ENCODE measurements at regions not wholly inside any gene's neighbourhood (a gene's known extent, or its start where the extent isn't known, plus 50 kb on each side); places are given as distances from the start of the nearest gene placed in this dataset.

DNA sequence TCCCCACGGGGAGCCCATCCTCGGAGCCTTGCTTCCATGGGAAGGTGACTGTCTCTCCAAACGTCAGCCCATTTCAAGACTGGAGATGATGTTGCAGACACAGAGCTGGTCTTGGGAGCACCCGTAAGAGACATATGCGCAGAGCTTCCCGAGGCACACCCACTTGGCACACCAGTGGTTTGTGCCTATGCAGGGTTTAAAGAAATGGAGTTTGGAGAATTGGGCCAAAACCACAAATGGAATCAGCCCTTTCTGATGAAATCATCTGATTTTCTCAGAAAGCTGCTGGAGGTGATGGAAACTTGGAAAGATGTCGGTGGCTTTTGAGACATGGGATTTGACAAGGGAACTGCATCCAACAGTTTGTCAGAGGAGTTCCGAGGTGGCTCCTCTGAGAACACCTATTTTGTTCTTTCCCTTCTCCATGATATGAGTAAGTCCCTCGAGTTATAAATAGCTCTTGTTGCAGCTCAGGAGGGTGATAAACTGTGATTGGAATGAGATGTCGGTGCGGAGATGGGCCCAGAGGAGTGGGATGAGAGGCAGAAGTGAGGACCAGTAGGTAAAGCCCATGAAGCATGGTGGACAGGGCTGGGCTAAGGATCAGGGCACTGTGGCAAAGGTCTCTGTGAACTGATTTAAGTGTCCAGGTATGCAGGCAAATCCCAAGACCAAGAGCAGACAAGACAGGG lies 225.7 kb downstream of the ACKR3 start:
- TF ChIP-seq POLR2A (IDR thresholded peaks at IDR 0.05; ENCODE audit: insufficient read depth in 1 of 2, low read depth in 2 of 2, low read length in 2 of 2) (no peak), ZNF317 (CRISPR knock-in tag; IDR thresholded peaks at IDR 0.05) (no peak), JUN (CRISPR knock-in tag; IDR thresholded peaks at IDR 0.05) (no peak), HNRNPH1 (optimal IDR thresholded peaks at IDR 0.05; ENCODE audit: low read depth, low read length) (no peak), MAZ (IDR thresholded peaks at IDR 0.05; ENCODE audit: borderline replicate concordance, low read depth, low read length) (no peak), MAZ (CRISPR knock-in tag; IDR thresholded peaks at IDR 0.05; ENCODE audit: low read depth) (no peak), BCL6 (CRISPR knock-in tag; IDR thresholded peaks at IDR 0.05) (no peak), ZNF567 (CRISPR knock-in tag; IDR thresholded peaks at IDR 0.05; ENCODE audit: borderline replicate concordance) (no peak), CREB1 (IDR thresholded peaks at IDR 0.05) (no peak), CREB1 (CRISPR knock-in tag; IDR thresholded peaks at IDR 0.05) (no peak)
- TF ChIP-seq, protein P1, sequence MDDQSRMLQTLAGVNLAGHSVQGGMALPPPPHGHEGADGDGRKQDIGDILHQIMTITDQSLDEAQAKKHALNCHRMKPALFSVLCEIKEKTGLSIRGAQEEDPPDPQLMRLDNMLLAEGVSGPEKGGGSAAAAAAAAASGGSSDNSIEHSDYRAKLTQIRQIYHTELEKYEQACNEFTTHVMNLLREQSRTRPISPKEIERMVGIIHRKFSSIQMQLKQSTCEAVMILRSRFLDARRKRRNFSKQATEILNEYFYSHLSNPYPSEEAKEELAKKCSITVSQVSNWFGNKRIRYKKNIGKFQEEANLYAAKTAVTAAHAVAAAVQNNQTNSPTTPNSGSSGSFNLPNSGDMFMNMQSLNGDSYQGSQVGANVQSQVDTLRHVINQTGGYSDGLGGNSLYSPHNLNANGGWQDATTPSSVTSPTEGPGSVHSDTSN (CRISPR knock-in tag; IDR thresholded peaks at IDR 0.05; ENCODE audit: borderline replicate concordance), result no peak
- TF ChIP-seq, protein P2, sequence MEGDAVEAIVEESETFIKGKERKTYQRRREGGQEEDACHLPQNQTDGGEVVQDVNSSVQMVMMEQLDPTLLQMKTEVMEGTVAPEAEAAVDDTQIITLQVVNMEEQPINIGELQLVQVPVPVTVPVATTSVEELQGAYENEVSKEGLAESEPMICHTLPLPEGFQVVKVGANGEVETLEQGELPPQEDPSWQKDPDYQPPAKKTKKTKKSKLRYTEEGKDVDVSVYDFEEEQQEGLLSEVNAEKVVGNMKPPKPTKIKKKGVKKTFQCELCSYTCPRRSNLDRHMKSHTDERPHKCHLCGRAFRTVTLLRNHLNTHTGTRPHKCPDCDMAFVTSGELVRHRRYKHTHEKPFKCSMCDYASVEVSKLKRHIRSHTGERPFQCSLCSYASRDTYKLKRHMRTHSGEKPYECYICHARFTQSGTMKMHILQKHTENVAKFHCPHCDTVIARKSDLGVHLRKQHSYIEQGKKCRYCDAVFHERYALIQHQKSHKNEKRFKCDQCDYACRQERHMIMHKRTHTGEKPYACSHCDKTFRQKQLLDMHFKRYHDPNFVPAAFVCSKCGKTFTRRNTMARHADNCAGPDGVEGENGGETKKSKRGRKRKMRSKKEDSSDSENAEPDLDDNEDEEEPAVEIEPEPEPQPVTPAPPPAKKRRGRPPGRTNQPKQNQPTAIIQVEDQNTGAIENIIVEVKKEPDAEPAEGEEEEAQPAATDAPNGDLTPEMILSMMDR (CRISPR knock-in tag; IDR thresholded peaks at IDR 0.05), result no peak

Measured in HepG2 (cell line).